ENCODE measurements at regions not wholly inside any gene's neighbourhood (a gene's known extent, or its start where the extent isn't known, plus 50 kb on each side); places are given as distances from the start of the nearest gene placed in this dataset.
A peak's percentile ranks its signal among the peaks of the same experiment; 100 is the strongest.

DNA sequence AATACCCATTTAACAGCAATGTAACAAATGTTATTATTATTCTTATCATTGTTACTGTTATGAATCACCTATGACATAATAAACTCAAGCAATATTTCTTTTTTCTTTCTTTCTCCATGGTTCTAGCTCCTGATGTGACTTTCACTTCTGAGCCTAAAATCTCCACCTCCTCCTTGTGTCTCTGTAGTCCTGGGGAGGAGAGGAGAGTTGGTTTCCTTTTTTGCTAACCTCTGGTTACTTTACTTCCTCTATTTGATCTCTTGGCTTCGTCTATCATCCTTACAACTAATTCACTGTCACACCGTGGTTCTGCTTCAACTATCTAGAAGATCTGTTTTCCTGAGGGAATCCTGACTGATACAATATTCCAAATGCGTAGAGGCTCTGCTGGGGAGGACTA lies 456.6 kb downstream of the VRK1 start:
- H3K4me3 ChIP-seq (ENCODE audit: control insufficient read depth, low read depth, low read length) = no peak overlapping the region
- DNase-seq (ENCODE audit: low read depth) = no peak
- TF ChIP-seq, protein P1, sequence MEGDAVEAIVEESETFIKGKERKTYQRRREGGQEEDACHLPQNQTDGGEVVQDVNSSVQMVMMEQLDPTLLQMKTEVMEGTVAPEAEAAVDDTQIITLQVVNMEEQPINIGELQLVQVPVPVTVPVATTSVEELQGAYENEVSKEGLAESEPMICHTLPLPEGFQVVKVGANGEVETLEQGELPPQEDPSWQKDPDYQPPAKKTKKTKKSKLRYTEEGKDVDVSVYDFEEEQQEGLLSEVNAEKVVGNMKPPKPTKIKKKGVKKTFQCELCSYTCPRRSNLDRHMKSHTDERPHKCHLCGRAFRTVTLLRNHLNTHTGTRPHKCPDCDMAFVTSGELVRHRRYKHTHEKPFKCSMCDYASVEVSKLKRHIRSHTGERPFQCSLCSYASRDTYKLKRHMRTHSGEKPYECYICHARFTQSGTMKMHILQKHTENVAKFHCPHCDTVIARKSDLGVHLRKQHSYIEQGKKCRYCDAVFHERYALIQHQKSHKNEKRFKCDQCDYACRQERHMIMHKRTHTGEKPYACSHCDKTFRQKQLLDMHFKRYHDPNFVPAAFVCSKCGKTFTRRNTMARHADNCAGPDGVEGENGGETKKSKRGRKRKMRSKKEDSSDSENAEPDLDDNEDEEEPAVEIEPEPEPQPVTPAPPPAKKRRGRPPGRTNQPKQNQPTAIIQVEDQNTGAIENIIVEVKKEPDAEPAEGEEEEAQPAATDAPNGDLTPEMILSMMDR (conservative IDR thresholded peaks at IDR 0.05; ENCODE audit: control insufficient read depth, insufficient read depth, low read depth, low read length) = no peak

DNA sequence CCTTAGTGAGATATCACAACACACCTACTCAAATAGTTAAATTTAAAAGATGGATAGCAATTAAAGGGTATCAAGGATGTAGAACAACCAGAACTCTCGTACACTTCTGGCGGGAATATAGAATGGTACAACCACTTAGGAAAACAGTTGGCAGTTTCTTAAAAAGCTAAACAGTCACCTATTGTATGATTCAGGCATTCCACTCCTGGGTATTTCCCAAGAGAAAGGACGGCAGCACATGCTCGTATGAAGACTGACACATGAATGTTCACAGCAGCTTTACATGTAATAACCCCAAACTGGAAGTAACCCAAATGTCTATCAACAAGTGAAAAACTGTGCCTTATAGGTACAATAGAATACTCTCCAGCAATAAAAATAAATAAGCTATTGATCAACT lies 465.2 kb downstream of the VRK1 start:
- TF ChIP-seq, protein P1 (conservative IDR thresholded peaks at IDR 0.05; ENCODE audit: control insufficient read depth, insufficient read depth, low read depth, low read length) = no peak
- no peak overlapping the region for H3K4me3 ChIP-seq (ENCODE audit: control insufficient read depth, low read depth, low read length)
- no peak for DNase-seq (ENCODE audit: low read depth)

DNA sequence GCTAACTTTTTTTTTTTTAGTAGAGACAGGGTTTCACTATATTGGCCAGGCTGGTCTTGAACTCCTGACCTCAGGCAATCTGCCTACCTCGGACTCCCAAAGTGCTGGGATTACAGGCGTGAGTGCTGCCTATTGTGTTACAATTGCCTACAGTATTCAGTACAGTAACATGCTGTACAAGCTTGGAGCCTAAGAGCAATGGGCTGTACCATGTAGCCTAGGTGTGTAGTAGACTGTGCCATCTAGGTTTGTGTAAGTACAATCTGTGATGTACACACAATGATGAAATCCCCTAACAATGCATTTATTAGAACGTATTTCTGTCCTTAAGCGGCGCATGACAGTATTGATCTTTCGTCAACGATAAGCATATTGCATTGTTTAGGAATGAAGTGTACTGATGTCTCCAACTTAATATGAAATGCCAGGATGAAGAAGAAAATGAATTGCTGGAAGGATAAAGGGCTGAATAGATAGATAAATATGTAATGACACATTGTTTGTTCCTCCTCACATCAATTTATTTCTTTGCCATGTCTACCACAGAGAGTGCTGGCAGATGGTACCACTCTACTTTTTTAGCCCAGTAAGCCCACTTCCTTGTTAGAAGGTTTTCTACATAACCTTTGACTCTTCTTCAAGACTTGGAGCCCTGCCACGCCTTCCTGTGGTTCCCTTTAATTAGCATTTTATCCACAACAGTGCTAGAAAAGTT lies 467.5 kb downstream of the VRK1 start:
- H3K4me3 ChIP-seq (ENCODE audit: control insufficient read depth, low read depth, low read length) = no peak overlapping the region
- no peak for DNase-seq (ENCODE audit: low read depth)
- TF ChIP-seq, protein P1 (conservative IDR thresholded peaks at IDR 0.05; ENCODE audit: control insufficient read depth, insufficient read depth, low read depth, low read length) = no peak

DNA sequence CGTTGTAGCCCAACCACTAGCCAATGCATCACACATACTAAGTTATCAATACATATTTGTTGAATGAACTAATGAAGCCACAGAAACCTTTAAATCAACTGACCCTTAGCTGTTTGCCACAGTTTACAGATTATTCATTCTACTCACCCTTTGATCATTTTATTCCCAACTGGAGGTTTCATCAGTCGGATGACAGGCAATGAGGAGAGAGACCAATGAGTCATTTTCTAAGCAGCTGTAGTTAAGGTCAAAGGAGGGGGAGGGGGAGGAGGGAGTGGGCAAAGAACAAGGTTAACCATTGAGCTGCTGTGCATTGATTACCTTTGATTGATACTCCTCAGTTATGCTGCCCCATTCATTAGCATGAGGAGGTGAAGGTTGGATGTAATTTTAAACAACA lies 469.5 kb downstream of the VRK1 start:
- DNase-seq (ENCODE audit: low read depth) = peak; percentile 62
- TF ChIP-seq, protein P1 (conservative IDR thresholded peaks at IDR 0.05; ENCODE audit: control insufficient read depth, insufficient read depth, low read depth, low read length) = no peak

DNA sequence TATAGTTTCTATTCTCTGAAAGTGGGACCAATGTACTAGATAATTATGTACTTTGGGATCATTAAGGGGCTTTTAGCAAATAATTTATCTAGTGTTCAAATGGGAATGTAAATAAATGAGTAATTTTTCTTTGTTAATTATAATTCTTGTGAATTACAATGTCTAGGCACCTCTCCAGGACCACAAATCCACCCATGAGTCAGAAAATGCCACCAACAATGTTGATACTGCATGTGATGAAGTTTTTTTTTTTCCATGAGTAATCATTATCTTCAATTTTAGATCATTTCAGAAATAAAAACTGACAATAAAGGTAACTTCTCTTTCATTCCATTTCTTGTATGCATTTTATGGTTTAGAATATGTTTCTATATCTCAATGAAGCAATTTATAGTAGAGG lies 470.3 kb downstream of the VRK1 start:
- TF ChIP-seq, protein P1 (conservative IDR thresholded peaks at IDR 0.05; ENCODE audit: control insufficient read depth, insufficient read depth, low read depth, low read length) = no peak
- no peak overlapping the region for H3K4me3 ChIP-seq (ENCODE audit: control insufficient read depth, low read depth, low read length)
- peak; percentile 1 for DNase-seq (ENCODE audit: low read depth)

More for the DNA sequence above, 469.5 kb downstream of the VRK1 start:
- no peak overlapping the region for H3K4me3 ChIP-seq (ENCODE audit: control insufficient read depth, low read depth, low read length)

DNA sequence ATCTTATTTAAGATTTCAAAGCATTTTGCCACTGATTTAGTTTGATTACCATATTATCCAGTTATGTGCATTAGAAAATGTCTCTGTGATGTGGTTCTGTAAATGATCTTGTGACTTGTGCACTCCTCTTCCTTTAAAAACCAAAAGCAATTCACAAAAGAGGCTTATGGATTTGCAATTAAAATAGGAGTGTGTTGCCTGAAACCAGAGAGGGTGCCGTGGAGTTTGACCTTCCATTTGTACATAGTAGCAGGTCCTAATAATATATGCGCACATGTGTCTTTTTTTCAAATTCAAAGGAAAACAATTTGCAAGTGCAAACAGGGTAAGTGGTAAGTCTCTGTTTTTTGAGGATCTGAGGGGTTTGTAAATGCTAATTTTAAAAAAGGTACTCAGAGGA lies 470.9 kb downstream of the VRK1 start:
- TF ChIP-seq, protein P1 (conservative IDR thresholded peaks at IDR 0.05; ENCODE audit: control insufficient read depth, insufficient read depth, low read depth, low read length) = no peak
- DNase-seq (ENCODE audit: low read depth) = no peak
- H3K4me3 ChIP-seq (ENCODE audit: control insufficient read depth, low read depth, low read length) = no peak overlapping the region

Data from fibroblast of mammary gland (primary cell).